ENCODE measurements at regions not wholly inside any gene's neighbourhood (a gene's known extent, or its start where the extent isn't known, plus 50 kb on each side); places are given as distances from the start of the nearest gene placed in this dataset.
"Not testable (repeated sequence)": the region's sequence is repeated elsewhere in the genome, so short reads cannot be mapped to it uniquely, and the experiment has no call there.

- no peak for ATAC-seq
- 90 to 100% methylated on average over 1 of the region's 1 CpG for WGBS, 2 donors (ENCODE audit: low coverage in 1 of 2)
- H3K36me3 ChIP-seq, result no peaks in the 10 kb centered on the region
- TF ChIP-seq POLR2A (IDR thresholded peaks at IDR 0.05) (no peak), CTCF (IDR thresholded peaks at IDR 0.05) (no peak), POLR2AphosphoS5 (IDR thresholded peaks at IDR 0.05) (no peak), EP300 (IDR thresholded peaks at IDR 0.05) (no peak)
- no peaks in the 10 kb centered on the region for H3K9me3 ChIP-seq
- H3K27me3 ChIP-seq, result no peaks in the 10 kb centered on the region
- H3K27ac ChIP-seq, result no peak overlapping the region
- no peak overlapping the region for H3K4me3 ChIP-seq
- peaks cover 0 to 11% (median 0%) of the 10 kb centered on the region in 3 donors for H3K4me1 ChIP-seq
Measured at GRCh38 chr1:229132106-229132443, 138.8 kb upstream of the RAB4A start.

GRCh38 chr1:229132706-229133105 lies 138.2 kb upstream of the RAB4A start:
- H3K27me3 ChIP-seq, result no peaks in the 10 kb centered on the region
- no peak overlapping the region for H3K27ac ChIP-seq
- no peak for TF ChIP-seq EP300 (IDR thresholded peaks at IDR 0.05)
- no peak for TF ChIP-seq CTCF (IDR thresholded peaks at IDR 0.05)
- no peak for TF ChIP-seq POLR2AphosphoS5 (IDR thresholded peaks at IDR 0.05)
- TF ChIP-seq POLR2A (IDR thresholded peaks at IDR 0.05), result no peak
- ATAC-seq, result no peak
- no peak overlapping the region for H3K4me3 ChIP-seq
- H3K4me1 ChIP-seq, result peaks cover 0 to 11% (median 0%) of the 10 kb centered on the region in 3 donors
- no peaks in the 10 kb centered on the region for H3K36me3 ChIP-seq
- no peaks in the 10 kb centered on the region for H3K9me3 ChIP-seq

GRCh38 chr1:229133151-229133550 lies 137.8 kb upstream of the RAB4A start:
- 73 to 80% methylated on average over 2 of the region's 2 CpGs for WGBS, 2 donors (ENCODE audit: low coverage in 1 of 2)
- Histone ChIP-seq H3K4me3 (no peak overlapping the region), H3K4me1 (peaks cover 0 to 11% (median 0%) of the 10 kb centered on the region in 3 donors), H3K36me3 (no peaks in the 10 kb centered on the region), H3K27ac (no peak overlapping the region), H3K27me3 (no peaks in the 10 kb centered on the region), H3K9me3 (no peaks in the 10 kb centered on the region)
- ATAC-seq, result no peak
- TF ChIP-seq CTCF (IDR thresholded peaks at IDR 0.05), result no peak
- TF ChIP-seq EP300 (IDR thresholded peaks at IDR 0.05), result no peak
- no peak for TF ChIP-seq POLR2A (IDR thresholded peaks at IDR 0.05)
- TF ChIP-seq POLR2AphosphoS5 (IDR thresholded peaks at IDR 0.05), result no peak

GRCh38 chr1:229133811-229134210 lies 137.1 kb upstream of the RAB4A start:
- no peaks in the 10 kb centered on the region for H3K9me3 ChIP-seq
- H3K4me3 ChIP-seq, result no peak overlapping the region
- H3K27ac ChIP-seq, result no peak overlapping the region
- no peak for TF ChIP-seq POLR2AphosphoS5 (IDR thresholded peaks at IDR 0.05)
- no peak for TF ChIP-seq CTCF (IDR thresholded peaks at IDR 0.05)
- ATAC-seq, result no peak
- H3K4me1 ChIP-seq, result peaks cover 0 to 11% (median 0%) of the 10 kb centered on the region in 3 donors
- no peaks in the 10 kb centered on the region for H3K27me3 ChIP-seq
- WGBS, 2 donors (ENCODE audit: low coverage in 1 of 2), result 89% methylated on average over 1 of the region's 1 CpG; no CpG with 5 or more reads in 1 of the 2 donors
- H3K36me3 ChIP-seq, result no peaks in the 10 kb centered on the region

GRCh38 chr1:229134381-229135217 lies 136.3 kb upstream of the RAB4A start:
- H3K4me1 ChIP-seq, result peaks cover 0 to 11% (median 0%) of the 10 kb centered on the region in 3 donors
- H3K36me3 ChIP-seq, ATAC-seq, H3K9me3 ChIP-seq, H3K27me3 ChIP-seq, H3K27ac ChIP-seq, H3K4me3 ChIP-seq: not testable (repeated sequence)
